Left lobe of liver (tissue), 2 donors: ENCODE measurements at regions not wholly inside any gene's neighbourhood (a gene's known extent, or its start where the extent isn't known, plus 50 kb on each side); places are given as distances from the start of the nearest gene placed in this dataset.
A peak's percentile ranks its signal among the peaks of the same experiment; 100 is the strongest.
"Not testable (repeated sequence)": the region's sequence is repeated elsewhere in the genome, so short reads cannot be mapped to it uniquely, and the experiment has no call there.

ENCODE experiments used
- ATAC-seq: fragments of 200-7000 bp; cut with Tn5 transposase; one replicate; pipeline ENCODE4 v1.9.1; 2020; ENCODE audit warnings: mild to moderate bottlenecking, moderate library complexity
- DNase-seq: peaks from one replicate; pipeline ENCODE4 v3.0.0-alpha.2; 2020; ENCODE audit warnings: low spot score
- donor health status: DM: no; HTN: no; CAD: no; lungs with moderate emphysema.
- donor health status: DM: no; HTN: yes; CAD: no.

- ATAC-seq (no peak), DNase-seq (no peak)
Measured at GRCh38 chr13:80727321-80727975, 386.5 kb upstream of the SPRY2 start.

- no peak for ATAC-seq
- DNase-seq = no peak
Measured at GRCh38 chr13:80726868-80727267, 385.9 kb upstream of the SPRY2 start.

- ATAC-seq (no peak), DNase-seq (no peak)
Measured at GRCh38 chr13:80721689-80722088, 380.8 kb upstream of the SPRY2 start.

GRCh38 chr13:80718970-80719369 is 378.0 kb upstream of the SPRY2 start:
- ATAC-seq (no peak), DNase-seq (no peak)

GRCh38 chr13:80717776-80718175 is 376.9 kb upstream of the SPRY2 start:
- no peak for DNase-seq
- ATAC-seq = no peak

GRCh38 chr13:80716610-80717081 is 375.7 kb upstream of the SPRY2 start:
- DNase-seq (no peak), ATAC-seq (peak; percentile 27)

GRCh38 chr13:80712026-80712425 is 371.1 kb upstream of the SPRY2 start:
- ATAC-seq (no peak), DNase-seq (no peak)

- ATAC-seq (no peak), DNase-seq (no peak)
Measured at GRCh38 chr13:80708791-80709190, 367.9 kb upstream of the SPRY2 start.

GRCh38 chr13:80707000-80707983 is 366.4 kb upstream of the SPRY2 start:
- ATAC-seq (no peak), DNase-seq (no peak)

GRCh38 chr13:80706164-80706471 is 365.2 kb upstream of the SPRY2 start:
- ATAC-seq = no peak

GRCh38 chr13:80705371-80706163 is 364.6 kb upstream of the SPRY2 start:
- ATAC-seq (no peak), DNase-seq (no peak)

More at GRCh38 chr13:80706164-80706471, 365.2 kb upstream of the SPRY2 start:
- no peak for DNase-seq

- DNase-seq (no peak), ATAC-seq (no peak)
Measured at GRCh38 chr13:80704369-80704768, 363.4 kb upstream of the SPRY2 start.

- no peak for DNase-seq
Measured at GRCh38 chr13:80695841-80696240, 354.9 kb upstream of the SPRY2 start.

GRCh38 chr13:80691814-80692213 is 350.9 kb upstream of the SPRY2 start:
- not testable (repeated sequence) for DNase-seq, ATAC-seq

More at GRCh38 chr13:80695841-80696240, 354.9 kb upstream of the SPRY2 start:
- ATAC-seq = no peak

- ATAC-seq (no peak), DNase-seq (no peak)
Measured at GRCh38 chr13:80690208-80690607, 349.3 kb upstream of the SPRY2 start.

GRCh38 chr13:80688593-80688992 is 347.7 kb upstream of the SPRY2 start:
- no peak for ATAC-seq
- DNase-seq = no peak

GRCh38 chr13:80685942-80686341 is 345.0 kb upstream of the SPRY2 start:
- ATAC-seq (no peak), DNase-seq (no peak)

GRCh38 chr13:80684217-80684991 is 343.5 kb upstream of the SPRY2 start:
- ATAC-seq (no peak), DNase-seq (no peak)

- DNase-seq (no peak), ATAC-seq (no peak)
Measured at GRCh38 chr13:80680786-80681366, 339.9 kb upstream of the SPRY2 start.

- DNase-seq (no peak), ATAC-seq (no peak)
Measured at GRCh38 chr13:80679423-80679822, 338.5 kb upstream of the SPRY2 start.
